HCT116 (cell line): ENCODE measurements at regions not wholly inside any gene's neighbourhood (a gene's known extent, or its start where the extent isn't known, plus 50 kb on each side); places are given as distances from the start of the nearest gene placed in this dataset.

Experiments
- ATAC-seq: fragments of 200-7000 bp; cut with Tn5 transposase; 2 replicates; pipeline ENCODE4 v1.9.1; 2020; ENCODE audit warnings: mild to moderate bottlenecking, moderate library complexity
- BruUV-seq: library from RNA; stranded (reverse); fragments of 400-500 nt; replicated peaks from 2 replicates; lab custom pipeline; 2021; lab: Mats Ljungman, UMichigan
- CTCF ChIA-PET: fragments of 300-600 bp; sonication (Branson Sonifier 250); formaldehyde crosslinking; loops from one replicate; lab custom pipeline; 2021; ENCODE audit warnings: antibody characterized with exemption; lab: Charles Lee
- POLR2A ChIA-PET: fragments of 300-600, 350-600 bp; sonication (Branson Sonifier 250); formaldehyde crosslinking; loops from one replicate; lab custom pipeline; 2021; ENCODE audit warnings: antibody characterized with exemption; lab: Charles Lee
- RAD21 ChIA-PET, 2 experiments: fragments of 300-600 bp; sonication (Branson Sonifier 250); formaldehyde crosslinking; loops; one replicate each; lab custom pipeline; 2023; ENCODE audit warnings: low total read pairs in 2 of 2; ENCODE audit not compliant: uncharacterized antibody in 2 of 2, unreplicated experiment in 2 of 2, low non-redundant PET in 1 of 2; lab: Charles Lee
- DNase-seq: peaks from one replicate; pipeline ENCODE4 v3.0.0-alpha.2; 2010; ENCODE audit warnings: low read depth, low spot score
- H2AFZ ChIP-seq: fragments of 200-600 bp; shearing (Covaris generic), sonication (generic); 2 replicates; pipeline ENCODE4 v1.6.1; 2017; ENCODE audit warnings: low read depth, mixed run types, mixed read lengths, antibody characterized with exemption, low read length; ENCODE audit not compliant: poor library complexity, severe bottlenecking
- H3K27ac ChIP-seq: 2 replicates; pipeline ENCODE4 v1.5.1; 2012; ENCODE audit warnings: low read depth, low read length
- H3K27me3 ChIP-seq: fragments of 200-600 bp; sonication (generic); 2 replicates; pipeline ENCODE4 v1.6.1; 2016; ENCODE audit warnings: mixed run types, low read length, mixed read lengths; ENCODE audit not compliant: insufficient read depth
- H3K36me3 ChIP-seq, 2 experiments: fragments of 200-500 bp in 1 of 2; fragments of 200-600 bp in 1 of 2; sonication (Bioruptor generic) in 1 of 2; sonication (generic) in 1 of 2; 2 replicates each; pipeline versions ENCODE4 v1.5.1 to v1.6.1; 2014 to 2016; ENCODE audit warnings: low read length in 2 of 2, inconsistent platforms in 1 of 2, mixed read lengths in 1 of 2, mixed run types in 1 of 2; ENCODE audit not compliant: insufficient read depth in 2 of 2, control insufficient read depth in 1 of 2
- H3K4me1 ChIP-seq, 2 experiments: fragments of 200-600 bp in 1 of 2; sonication (generic) in 1 of 2; 2 replicates each; pipeline versions ENCODE4 v1.5.1 to v1.6.1; 2012 to 2017; ENCODE audit warnings: low read length in 2 of 2, inconsistent platforms in 1 of 2, mild to moderate bottlenecking in 1 of 2, mixed read lengths in 1 of 2, mixed run types in 1 of 2, moderate library complexity in 1 of 2; ENCODE audit not compliant: insufficient read depth in 2 of 2, control insufficient read depth in 1 of 2
- H3K4me2 ChIP-seq: fragments of 200-600 bp; sonication (generic); 2 replicates; pipeline ENCODE4 v1.6.1; 2017; ENCODE audit warnings: mixed run types, low read length, mixed read lengths
- H3K4me3 ChIP-seq, 2 experiments: fragments of 200-600 bp in 1 of 2; sonication (generic) in 1 of 2; replicated peaks in 1 of 2; 2 replicates each; pipeline ENCODE4 v1.5.1; 2011 to 2016; ENCODE audit warnings: low read length in 2 of 2, control low read depth in 1 of 2, low read depth in 1 of 2, mild to moderate bottlenecking in 1 of 2, mixed read lengths in 1 of 2, mixed run types in 1 of 2
- H3K79me2 ChIP-seq: fragments of 200-600 bp; sonication (generic); 2 replicates; pipeline ENCODE4 v1.6.1; 2017; ENCODE audit warnings: mild to moderate bottlenecking, mixed run types, low read length, moderate library complexity, mixed read lengths; ENCODE audit not compliant: insufficient read depth
- H3K9ac ChIP-seq: fragments of 200-600 bp; sonication (generic); 2 replicates; pipeline ENCODE4 v1.6.1; 2016; ENCODE audit warnings: low read length, mixed read lengths
- H3K9me2 ChIP-seq: fragments of 200-600 bp; sonication (generic), shearing (Covaris generic); 2 replicates; pipeline ENCODE4 v1.6.1; 2017; ENCODE audit warnings: mixed run types, mild to moderate bottlenecking, moderate library complexity; ENCODE audit not compliant: insufficient read depth
- H3K9me3 ChIP-seq, 2 experiments: fragments of 200-500 bp in 1 of 2; fragments of 200-600 bp in 1 of 2; sonication (Bioruptor generic) in 1 of 2; sonication (generic) in 1 of 2; 2 replicates each; pipeline ENCODE4 v1.6.1; 2014 to 2017; ENCODE audit warnings: low read length in 2 of 2, mixed read lengths in 2 of 2, inconsistent platforms in 1 of 2, low read depth in 1 of 2, mild to moderate bottlenecking in 1 of 2, mixed run types in 1 of 2, moderate library complexity in 1 of 2; ENCODE audit not compliant: control insufficient read depth in 1 of 2, insufficient read depth in 1 of 2
- H4K20me1 ChIP-seq: fragments of 200-600 bp; sonication (generic), shearing (Covaris generic); 2 replicates; pipeline ENCODE4 v1.6.1; 2017; ENCODE audit warnings: mixed run types, mild to moderate bottlenecking, moderate library complexity; ENCODE audit not compliant: insufficient read depth
- ATF3 ChIP-seq: IDR thresholded peaks from 2 replicates; pipeline ENCODE4 v1.6.1; 2012
- CEBPB ChIP-seq: IDR thresholded peaks from 2 replicates; pipeline ENCODE4 v1.6.1; 2012; ENCODE audit warnings: low read depth
- CTCF ChIP-seq, 3 experiments: fragments of 200-600 bp in 1 of 3; sonication (generic) in 1 of 3; IDR thresholded peaks in 2 of 3; conservative IDR thresholded peaks in 1 of 3; 2 replicates each; pipeline ENCODE4 v1.5.1; 2012 to 2017; ENCODE audit warnings: low read depth in 2 of 3, low read length in 2 of 3, antibody characterized with exemption in 1 of 3, borderline replicate concordance in 1 of 3, control low read depth in 1 of 3, mild to moderate bottlenecking in 1 of 3, mixed read lengths in 1 of 3, mixed run types in 1 of 3, moderate library complexity in 1 of 3; ENCODE audit not compliant: insufficient read depth in 1 of 3
- EGR1 ChIP-seq: IDR thresholded peaks from 2 replicates; pipeline ENCODE4 v1.6.1; 2012; ENCODE audit warnings: low read depth
- EZH2 ChIP-seq: fragments of 200-600 bp; sonication (generic); IDR thresholded peaks from 2 replicates; pipeline ENCODE4 v1.6.1; 2017; ENCODE audit warnings: antibody characterized with exemption, mixed run types
- EZH2phosphoT487 ChIP-seq: fragments of 200-600 bp; IDR thresholded peaks from 2 replicates; pipeline ENCODE4 v1.6.1; 2018; ENCODE audit warnings: antibody characterized with exemption, borderline replicate concordance
- MAX ChIP-seq: IDR thresholded peaks from 2 replicates; pipeline ENCODE4 v1.6.1; 2012
- POLR2A ChIP-seq: IDR thresholded peaks from 2 replicates; pipeline ENCODE4 v1.7.0; 2011; ENCODE audit warnings: borderline replicate concordance; ENCODE audit not compliant: insufficient read depth, insufficient read length; ENCODE audit errors: extremely low read depth
- POLR2AphosphoS5 ChIP-seq: IDR thresholded peaks from 2 replicates; pipeline ENCODE4 v1.6.1; 2011; ENCODE audit warnings: mild to moderate bottlenecking, low read depth, low read length, moderate library complexity
- RAD21 ChIP-seq: IDR thresholded peaks from 2 replicates; pipeline ENCODE4 v1.6.1; 2012; ENCODE audit warnings: low read depth, mild to moderate bottlenecking
- REST ChIP-seq: IDR thresholded peaks from 2 replicates; pipeline ENCODE4 v1.6.1; 2012; ENCODE audit warnings: low read depth
- SIN3A ChIP-seq: IDR thresholded peaks from 2 replicates; pipeline ENCODE4 v1.6.1; 2012; ENCODE audit warnings: low read depth
- SP1 ChIP-seq: IDR thresholded peaks from 2 replicates; pipeline ENCODE4 v1.6.1; 2012; ENCODE audit warnings: low read depth
- SRF ChIP-seq: IDR thresholded peaks from 2 replicates; pipeline ENCODE4 v1.6.1; 2012; ENCODE audit warnings: low read depth
- TCF7L2 ChIP-seq: IDR thresholded peaks from 2 replicates; pipeline ENCODE4 v1.7.0; 2011; ENCODE audit warnings: borderline replicate concordance, inconsistent platforms; ENCODE audit not compliant: insufficient read depth, insufficient read length; ENCODE audit errors: extremely low read depth
- YY1 ChIP-seq: IDR thresholded peaks from 2 replicates; pipeline ENCODE4 v1.6.1; 2011; ENCODE audit warnings: low read length, low read depth, moderate library complexity, mild to moderate bottlenecking; ENCODE audit not compliant: insufficient replicate concordance; ENCODE audit errors: extremely low read depth
- ZFX ChIP-seq: fragments of 450-650 bp; IDR thresholded peaks from 2 replicates; pipeline ENCODE4 v1.6.1; 2017
- ZNF274 ChIP-seq: fragments of 200-500 bp; sonication (Bioruptor generic); IDR thresholded peaks from 2 replicates; pipeline ENCODE4 v1.6.1; 2014; ENCODE audit warnings: mild to moderate bottlenecking, low read depth, low read length, inconsistent platforms
- intact Hi-C: fragments of 100-400 bp; cut with micrococcal nuclease; formaldehyde crosslinking; loops from 2 replicates; pipeline ENCODE4 v1.10.0; 2022

- Histone ChIP-seq H3K4me1 (peaks cover 0 to 1% of the 10 kb centered on the region in 2 experiments; a peak in 1 of 4 replicates), H3K9me3 (no peaks in the 10 kb centered on the region), H2AFZ (no peak overlapping the region), H4K20me1 (no peaks in the 10 kb centered on the region), H3K27ac (no peak overlapping the region), H3K79me2 (no peaks in the 10 kb centered on the region), H3K27me3 (no peaks in the 10 kb centered on the region), H3K9me2 (no peaks in the 10 kb centered on the region), H3K9ac (no peak overlapping the region), H3K4me2 (no peak overlapping the region), H3K4me3 (no peak overlapping the region), H3K36me3 (no peaks in the 10 kb centered on the region)
- POLR2A ChIA-PET = interaction anchor here (1.5 kb wide), 1 partner anchor 53 kb away, joined by 3 read pairs; no protein-coding TSS in a partner anchor
- DNase-seq (no peak), ATAC-seq (no peak)
- TF ChIP-seq MAX (no peak), CEBPB (no peak), EZH2 (no peak), TCF7L2 (no peak), POLR2AphosphoS5 (no peak), ZFX (no peak), SP1 (no peak), SIN3A (no peak), REST (no peak), EZH2phosphoT487 (no peak), POLR2A (no peak), SRF (no peak), ATF3 (no peak), CTCF (IDR thresholded peaks at IDR 0.05 in 2 of 3, conservative IDR thresholded peaks at IDR 0.05 in 1 of 3; ENCODE audit: borderline replicate concordance in 1 of 3, insufficient read depth in 1 of 3, low read depth in 2 of 3, low read length in 2 of 3) (no peak), EGR1 (no peak), YY1 (no peak), RAD21 (no peak), ZNF274 (no peak)
- no TSS peak for BruUV-seq
- RAD21 ChIA-PET = no interaction called here
- intact Hi-C loops = no loop called here
- CTCF ChIA-PET = no interaction called here
Measured at GRCh38 chr12:89762498-89763170, 54.0 kb upstream of the ATP2B1 start.
